GM10248 (cell line): ENCODE measurements at regions not wholly inside any gene's neighbourhood (a gene's known extent, or its start where the extent isn't known, plus 50 kb on each side); places are given as distances from the start of the nearest gene placed in this dataset.
"Not testable (repeated sequence)": the region's sequence is repeated elsewhere in the genome, so short reads cannot be mapped to it uniquely, and the experiment has no call there.

Experiments used
- CTCF ChIA-PET: fragments of 300-600 bp; sonication (Branson Sonifier 250); formaldehyde crosslinking; extraction: SDS; loops from one replicate; lab custom pipeline; 2021; ENCODE audit warnings: antibody characterized with exemption; lab: Yijun Ruan, JAX
- POLR2A ChIA-PET: fragments of 350-650 bp; sonication (Branson Sonifier 250); formaldehyde crosslinking; extraction: SDS; loops from one replicate; lab custom pipeline; 2020; ENCODE audit warnings: antibody characterized with exemption; lab: Yijun Ruan, JAX
- DNase-seq: peaks from one replicate; pipeline ENCODE4 v3.0.0; 2012; ENCODE audit errors: extremely low spot score
- TF ChIP-seq, protein P1 (sequence below): IDR thresholded peaks from 2 replicates; pipeline ENCODE4 v1.5.1; 2012; ENCODE audit warnings: mild to moderate bottlenecking, low read depth; ENCODE audit errors: extremely low read depth, missing control alignments, control extremely low read depth

DNA sequence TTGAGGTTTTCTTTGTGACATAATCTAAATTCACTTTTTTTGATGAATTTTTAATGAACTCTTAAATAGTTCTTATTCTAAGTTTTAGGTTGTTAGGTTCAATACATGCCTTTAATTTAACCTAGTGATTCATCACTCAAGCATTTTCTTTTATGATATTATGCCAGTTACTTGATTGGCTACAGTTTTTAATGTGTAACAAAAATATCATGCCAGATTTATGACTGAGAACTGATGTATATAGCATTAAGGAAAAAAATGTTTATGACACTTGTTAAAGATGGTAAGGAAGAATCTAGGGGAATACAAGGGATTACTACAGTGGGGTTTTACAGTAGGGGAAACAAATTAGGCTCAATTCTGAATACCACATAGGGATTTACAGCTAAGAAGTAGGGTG lies 103.1 kb downstream of the VGLL3 start:
- DNase-seq: no peak
- ChIA-PET CTCF (no interaction called here), POLR2A (no interaction called here)
- TF ChIP-seq, protein P1, sequence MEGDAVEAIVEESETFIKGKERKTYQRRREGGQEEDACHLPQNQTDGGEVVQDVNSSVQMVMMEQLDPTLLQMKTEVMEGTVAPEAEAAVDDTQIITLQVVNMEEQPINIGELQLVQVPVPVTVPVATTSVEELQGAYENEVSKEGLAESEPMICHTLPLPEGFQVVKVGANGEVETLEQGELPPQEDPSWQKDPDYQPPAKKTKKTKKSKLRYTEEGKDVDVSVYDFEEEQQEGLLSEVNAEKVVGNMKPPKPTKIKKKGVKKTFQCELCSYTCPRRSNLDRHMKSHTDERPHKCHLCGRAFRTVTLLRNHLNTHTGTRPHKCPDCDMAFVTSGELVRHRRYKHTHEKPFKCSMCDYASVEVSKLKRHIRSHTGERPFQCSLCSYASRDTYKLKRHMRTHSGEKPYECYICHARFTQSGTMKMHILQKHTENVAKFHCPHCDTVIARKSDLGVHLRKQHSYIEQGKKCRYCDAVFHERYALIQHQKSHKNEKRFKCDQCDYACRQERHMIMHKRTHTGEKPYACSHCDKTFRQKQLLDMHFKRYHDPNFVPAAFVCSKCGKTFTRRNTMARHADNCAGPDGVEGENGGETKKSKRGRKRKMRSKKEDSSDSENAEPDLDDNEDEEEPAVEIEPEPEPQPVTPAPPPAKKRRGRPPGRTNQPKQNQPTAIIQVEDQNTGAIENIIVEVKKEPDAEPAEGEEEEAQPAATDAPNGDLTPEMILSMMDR: no peak

DNA sequence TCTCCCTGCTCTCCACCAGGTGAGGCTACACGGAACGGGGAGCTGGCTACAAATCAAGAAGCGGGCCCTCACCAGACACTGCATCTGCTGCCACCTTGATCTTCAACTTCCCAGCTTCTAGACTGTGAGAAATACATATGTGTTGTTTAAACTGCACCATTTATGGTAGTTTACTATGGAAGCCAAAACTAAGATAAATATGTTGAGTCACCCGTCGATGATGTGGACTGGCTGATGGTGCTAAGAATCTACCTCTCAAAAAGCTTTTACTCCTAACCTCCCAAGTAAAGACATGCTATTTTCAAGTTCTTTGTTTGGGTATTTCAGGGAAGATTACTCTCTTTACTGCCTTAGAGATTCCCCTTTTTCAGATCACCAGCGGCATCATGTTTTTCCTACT lies 110.9 kb downstream of the VGLL3 start:
- ChIA-PET POLR2A (no interaction called here), CTCF (interaction anchor here (1.6 kb wide), 1 partner anchor 13 kb away, joined by 5 read pairs; no protein-coding TSS in a partner anchor)
- DNase-seq: no peak
- TF ChIP-seq, protein P1: no peak

DNA sequence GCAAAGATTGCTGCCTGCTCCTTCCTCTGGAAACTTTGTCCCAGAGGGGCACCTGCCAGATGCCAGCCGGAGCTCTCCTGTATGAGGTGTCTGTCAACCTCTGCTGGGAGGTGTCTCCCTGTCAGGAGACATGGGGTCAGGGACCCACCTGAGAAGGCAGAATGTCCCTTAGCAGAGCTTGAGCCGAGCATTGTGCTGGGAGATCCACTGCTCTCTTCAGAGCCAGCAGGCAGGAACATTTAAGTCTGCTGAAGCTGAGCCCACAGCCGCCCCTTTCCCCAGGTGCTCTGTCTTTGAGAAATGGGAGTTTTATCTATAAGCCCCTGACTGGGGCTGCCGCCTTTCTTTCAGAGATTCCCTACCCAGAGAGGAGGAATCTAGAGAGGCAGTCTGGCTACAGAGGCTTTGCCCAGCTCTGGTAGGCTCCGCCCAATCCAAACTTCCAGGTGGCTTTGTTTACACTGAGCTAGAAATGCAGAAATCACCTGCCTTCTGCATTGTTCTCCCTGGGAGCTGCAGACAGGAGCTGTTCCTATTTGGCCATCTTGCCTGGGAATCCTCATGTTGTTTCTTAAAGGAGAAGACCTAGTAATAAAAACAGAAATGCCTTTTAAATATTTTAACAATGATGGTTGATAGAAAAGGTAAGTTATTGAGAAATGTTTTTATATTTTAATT lies 114.3 kb downstream of the VGLL3 start:
- POLR2A ChIA-PET: not testable (repeated sequence)

DNA sequence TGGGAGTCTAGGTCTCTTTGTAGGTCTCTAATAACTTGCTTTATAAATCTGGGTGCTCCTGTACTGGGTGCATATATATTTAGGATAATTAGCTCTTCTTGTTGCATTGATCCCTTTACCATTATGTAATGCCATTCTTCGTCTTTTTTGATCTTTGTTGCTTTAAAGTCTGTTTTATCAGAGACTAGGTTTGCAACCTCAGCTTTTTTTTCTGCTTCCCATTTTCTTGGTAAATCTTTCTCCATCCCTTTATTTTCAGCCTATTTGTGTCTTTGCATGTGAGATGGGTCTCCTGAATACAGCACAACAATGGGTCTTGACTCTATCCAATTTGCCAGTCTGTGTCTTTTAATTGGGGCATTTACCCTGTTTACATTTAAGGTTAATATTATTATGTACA lies 116.2 kb downstream of the VGLL3 start:
- CTCF ChIA-PET, DNase-seq, POLR2A ChIA-PET: not testable (repeated sequence)

More for the DNA sequence above, 114.3 kb downstream of the VGLL3 start:
- CTCF ChIA-PET, DNase-seq: not testable (repeated sequence)

DNA sequence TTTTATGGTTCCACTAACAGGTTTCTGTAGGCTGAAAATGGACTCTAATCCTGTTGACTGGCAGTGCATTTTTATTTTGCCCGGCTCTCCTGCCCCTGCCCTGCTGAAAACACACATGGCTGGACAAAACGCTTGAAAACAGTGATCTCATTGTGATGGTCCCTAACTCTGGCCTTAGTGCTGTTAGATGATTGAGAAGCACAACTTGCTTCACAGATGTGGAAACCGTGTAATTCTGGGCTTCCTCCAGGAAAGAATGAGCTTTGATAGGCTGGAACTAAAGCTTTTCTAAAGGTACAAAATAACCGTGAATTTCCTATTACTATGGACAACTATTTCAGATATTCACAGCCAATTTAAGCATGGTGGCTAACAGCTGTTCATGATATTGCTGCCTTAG lies 121.4 kb downstream of the VGLL3 start:
- TF ChIP-seq, protein P1: no peak
- no peak for DNase-seq
- ChIA-PET CTCF (interaction anchor here (1.2 kb wide), 1 partner anchor 33 kb away, joined by 4 read pairs; no protein-coding TSS in a partner anchor), POLR2A (no interaction called here)

DNA sequence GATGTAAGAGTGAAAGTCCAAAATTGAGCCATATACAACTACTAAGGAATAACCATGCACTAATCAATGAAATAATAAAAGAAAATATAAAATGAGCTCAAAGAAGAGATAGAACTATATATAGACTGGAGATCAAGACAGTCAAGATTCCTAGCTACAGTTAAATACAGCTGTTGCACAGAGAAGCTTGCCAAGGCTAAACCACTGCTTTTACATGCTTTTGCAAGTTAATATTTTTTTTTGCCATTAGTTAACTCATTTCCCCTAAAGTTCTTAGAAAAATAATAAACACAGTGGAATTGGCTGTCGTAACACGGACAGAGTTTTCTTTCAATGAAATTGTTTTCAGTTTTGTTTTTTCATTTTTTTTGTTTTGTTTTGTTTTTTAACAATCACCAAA lies 123.0 kb downstream of the VGLL3 start:
- POLR2A ChIA-PET: no interaction called here
- CTCF ChIA-PET: interaction anchor here (1.5 kb wide), 1 partner anchor 18 kb away, joined by 3 read pairs; no protein-coding TSS in a partner anchor
- TF ChIP-seq, protein P1: no peak
- DNase-seq: no peak

DNA sequence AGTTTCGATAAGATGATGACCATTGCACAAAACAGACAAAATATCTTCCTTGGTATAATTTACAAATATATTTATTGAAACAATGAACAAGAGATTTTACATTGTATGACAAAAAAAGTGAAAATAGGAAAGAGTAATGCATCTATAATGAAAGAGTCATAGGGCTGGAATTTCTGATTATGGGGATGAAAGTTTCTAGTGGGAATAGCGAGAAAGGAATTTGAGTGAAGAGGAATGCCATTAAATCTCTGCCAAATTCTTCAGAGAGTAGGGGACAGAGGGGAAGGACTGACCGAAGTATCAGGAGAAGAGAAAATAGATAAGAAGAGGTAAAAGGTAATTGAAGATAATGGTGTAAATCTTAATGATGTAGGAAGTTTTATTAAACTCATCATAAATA lies 125.4 kb downstream of the VGLL3 start:
- ChIA-PET CTCF (no interaction called here), POLR2A (no interaction called here)
- no peak for DNase-seq
- TF ChIP-seq, protein P1: no peak

DNA sequence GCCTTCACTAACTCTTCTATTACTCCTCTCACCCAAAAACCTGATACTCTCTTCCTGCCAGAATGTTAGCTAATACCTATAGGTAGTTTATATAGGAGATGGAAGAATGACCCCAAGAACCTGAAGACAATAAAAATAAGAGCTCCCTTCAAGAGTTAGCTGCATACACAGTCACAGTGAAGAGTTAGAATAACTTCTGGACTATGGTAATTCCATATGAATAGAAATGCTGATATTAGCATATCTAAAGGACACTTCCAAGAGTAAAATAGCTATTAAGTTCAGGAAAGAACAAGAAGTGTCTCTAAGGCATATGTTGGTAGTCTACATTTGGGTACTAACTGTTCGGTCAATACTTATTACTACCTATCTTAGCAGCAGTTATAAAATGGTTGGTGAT lies 134.2 kb downstream of the VGLL3 start:
- ChIA-PET POLR2A (no interaction called here), CTCF (no interaction called here)
- no peak for DNase-seq

More for the DNA sequence above, 134.2 kb downstream of the VGLL3 start:
- TF ChIP-seq, protein P1: no peak
